Parathyroid adenoma (tissue), 2 donors: ENCODE measurements at regions not wholly inside any gene's neighbourhood (a gene's known extent, or its start where the extent isn't known, plus 50 kb on each side); places are given as distances from the start of the nearest gene placed in this dataset.

Source experiments
- H2AFZ ChIP-seq: fragments of 300-600 bp; sonication (generic); one replicate; pipeline ENCODE4 v1.7.0; 2017; ENCODE audit warnings: antibody characterized with exemption, mild to moderate bottlenecking
- H3K27ac ChIP-seq: fragments of 300-600 bp; sonication (generic); one replicate; pipeline ENCODE4 v1.7.0; 2017
- H3K27me3 ChIP-seq: fragments of 300-600 bp; sonication (generic); one replicate; pipeline ENCODE4 v1.7.0; 2017; ENCODE audit warnings: low read length; ENCODE audit not compliant: control insufficient read depth, insufficient read depth
- H3K36me3 ChIP-seq: fragments of 300-600 bp; sonication (generic); one replicate; pipeline ENCODE4 v1.7.0; 2017; ENCODE audit warnings: low read length; ENCODE audit not compliant: control insufficient read depth, insufficient read depth
- H3K4me1 ChIP-seq: fragments of 300-600 bp; sonication (generic); one replicate; pipeline ENCODE4 v1.7.0; 2017; ENCODE audit warnings: control low read depth
- H3K4me2 ChIP-seq: fragments of 300-600 bp; sonication (generic); one replicate; pipeline ENCODE4 v1.7.0; 2017; ENCODE audit warnings: low read length
- H3K4me3 ChIP-seq: fragments of 300-600 bp; sonication (generic); one replicate; pipeline ENCODE4 v1.7.0; 2017; ENCODE audit warnings: low read depth, low read length
- H3K79me2 ChIP-seq: fragments of 300-600 bp; sonication (generic); one replicate; pipeline ENCODE4 v1.7.0; 2017; ENCODE audit warnings: control low read depth
- H3K9ac ChIP-seq: fragments of 300-600 bp; sonication (generic); one replicate; pipeline ENCODE4 v1.7.0; 2017; ENCODE audit warnings: mild to moderate bottlenecking
- H3K9me3 ChIP-seq: fragments of 300-600 bp; sonication (generic); one replicate; pipeline ENCODE4 v1.7.0; 2017; ENCODE audit warnings: low read length; ENCODE audit not compliant: control insufficient read depth
- CTCF ChIP-seq: fragments of 300-600 bp; sonication (generic); IDR thresholded peaks from one replicate; pipeline ENCODE4 v1.7.0; 2017; ENCODE audit warnings: antibody characterized with exemption, mild to moderate bottlenecking
- donor health status: primary hyperparathyroidism.

GRCh38 chrX:40440866-40441265 is 139.9 kb upstream of the ATP6AP2 start:
- no peak overlapping the region for H3K9ac ChIP-seq
- no peak for TF ChIP-seq CTCF
- no peak overlapping the region for H3K4me2 ChIP-seq
- H2AFZ ChIP-seq: peak overlapping the region; percentile 64
- H3K27ac ChIP-seq: no peak overlapping the region
- no peaks in the 10 kb centered on the region for H3K9me3 ChIP-seq
- H3K27me3 ChIP-seq: no peaks in the 10 kb centered on the region
- no peaks in the 10 kb centered on the region for H3K79me2 ChIP-seq
- no peaks in the 10 kb centered on the region for H3K36me3 ChIP-seq
- H3K4me1 ChIP-seq: no peaks in the 10 kb centered on the region
- H3K4me3 ChIP-seq: no peak overlapping the region

GRCh38 chrX:40439625-40440532 is 140.9 kb upstream of the ATP6AP2 start:
- no peak overlapping the region for H3K4me2 ChIP-seq
- H3K79me2 ChIP-seq: no peaks in the 10 kb centered on the region
- H3K27me3 ChIP-seq: no peaks in the 10 kb centered on the region

GRCh38 chrX:40437348-40437747 is 143.4 kb upstream of the ATP6AP2 start:
- no peaks in the 10 kb centered on the region for H3K4me1 ChIP-seq
- H3K36me3 ChIP-seq: no peaks in the 10 kb centered on the region
- H3K4me2 ChIP-seq: no peak overlapping the region
- H3K27me3 ChIP-seq: no peaks in the 10 kb centered on the region
- H3K4me3 ChIP-seq: no peak overlapping the region
- H3K27ac ChIP-seq: no peak overlapping the region
- no peak overlapping the region for H3K9ac ChIP-seq
- no peaks in the 10 kb centered on the region for H3K79me2 ChIP-seq
- no peaks in the 10 kb centered on the region for H3K9me3 ChIP-seq
- TF ChIP-seq CTCF: no peak
- no peak overlapping the region for H2AFZ ChIP-seq

More at GRCh38 chrX:40439625-40440532, 140.9 kb upstream of the ATP6AP2 start:
- no peak overlapping the region for H3K9ac ChIP-seq
- no peak overlapping the region for H2AFZ ChIP-seq
- no peak overlapping the region for H3K27ac ChIP-seq
- TF ChIP-seq CTCF: no peak
- no peak overlapping the region for H3K4me3 ChIP-seq
- H3K36me3 ChIP-seq: no peaks in the 10 kb centered on the region
- no peaks in the 10 kb centered on the region for H3K4me1 ChIP-seq
- H3K9me3 ChIP-seq: no peaks in the 10 kb centered on the region

- H3K9ac ChIP-seq: no peak overlapping the region
- H3K4me2 ChIP-seq: no peak overlapping the region
- H3K79me2 ChIP-seq: no peaks in the 10 kb centered on the region
- H3K27ac ChIP-seq: no peak overlapping the region
- H3K4me3 ChIP-seq: no peak overlapping the region
- no peaks in the 10 kb centered on the region for H3K36me3 ChIP-seq
- H3K9me3 ChIP-seq: no peaks in the 10 kb centered on the region
- H3K27me3 ChIP-seq: no peaks in the 10 kb centered on the region
- peak overlapping the region; percentile 28 for H2AFZ ChIP-seq
- no peak for TF ChIP-seq CTCF
- H3K4me1 ChIP-seq: no peaks in the 10 kb centered on the region
These were observed 145.8 kb upstream of the ATP6AP2 start for GRCh38 chrX:40434947-40435346.

- Histone ChIP-seq H3K4me3 (no peak overlapping the region), H3K36me3 (no peaks in the 10 kb centered on the region), H3K79me2 (no peaks in the 10 kb centered on the region), H3K27ac (no peak overlapping the region), H3K9me3 (no peaks in the 10 kb centered on the region), H2AFZ (no peak overlapping the region), H3K9ac (no peak overlapping the region), H3K4me2 (no peak overlapping the region), H3K27me3 (no peaks in the 10 kb centered on the region), H3K4me1 (no peaks in the 10 kb centered on the region)
- TF ChIP-seq CTCF: no peak
These were observed 146.3 kb upstream of the ATP6AP2 start for GRCh38 chrX:40434443-40434842.
